GM20000 (cell line): ENCODE measurements at regions not wholly inside any gene's neighbourhood (a gene's known extent, or its start where the extent isn't known, plus 50 kb on each side); places are given as distances from the start of the nearest gene placed in this dataset.

Experiments used
- DNase-seq: peaks from one replicate; pipeline ENCODE4 v3.0.0; 2012; ENCODE audit warnings: low spot score
- TF ChIP-seq, protein P1 (sequence below): IDR thresholded peaks from 2 replicates; pipeline ENCODE4 v1.5.1; 2012; ENCODE audit warnings: mild to moderate bottlenecking, control low read depth; ENCODE audit errors: extremely low read depth, missing control alignments

- TF ChIP-seq, protein P1, sequence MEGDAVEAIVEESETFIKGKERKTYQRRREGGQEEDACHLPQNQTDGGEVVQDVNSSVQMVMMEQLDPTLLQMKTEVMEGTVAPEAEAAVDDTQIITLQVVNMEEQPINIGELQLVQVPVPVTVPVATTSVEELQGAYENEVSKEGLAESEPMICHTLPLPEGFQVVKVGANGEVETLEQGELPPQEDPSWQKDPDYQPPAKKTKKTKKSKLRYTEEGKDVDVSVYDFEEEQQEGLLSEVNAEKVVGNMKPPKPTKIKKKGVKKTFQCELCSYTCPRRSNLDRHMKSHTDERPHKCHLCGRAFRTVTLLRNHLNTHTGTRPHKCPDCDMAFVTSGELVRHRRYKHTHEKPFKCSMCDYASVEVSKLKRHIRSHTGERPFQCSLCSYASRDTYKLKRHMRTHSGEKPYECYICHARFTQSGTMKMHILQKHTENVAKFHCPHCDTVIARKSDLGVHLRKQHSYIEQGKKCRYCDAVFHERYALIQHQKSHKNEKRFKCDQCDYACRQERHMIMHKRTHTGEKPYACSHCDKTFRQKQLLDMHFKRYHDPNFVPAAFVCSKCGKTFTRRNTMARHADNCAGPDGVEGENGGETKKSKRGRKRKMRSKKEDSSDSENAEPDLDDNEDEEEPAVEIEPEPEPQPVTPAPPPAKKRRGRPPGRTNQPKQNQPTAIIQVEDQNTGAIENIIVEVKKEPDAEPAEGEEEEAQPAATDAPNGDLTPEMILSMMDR: no peak
- DNase-seq: no peak
Measured at GRCh38 chr2:167450364-167450763, 562.1 kb downstream of the XIRP2 start.

DNA sequence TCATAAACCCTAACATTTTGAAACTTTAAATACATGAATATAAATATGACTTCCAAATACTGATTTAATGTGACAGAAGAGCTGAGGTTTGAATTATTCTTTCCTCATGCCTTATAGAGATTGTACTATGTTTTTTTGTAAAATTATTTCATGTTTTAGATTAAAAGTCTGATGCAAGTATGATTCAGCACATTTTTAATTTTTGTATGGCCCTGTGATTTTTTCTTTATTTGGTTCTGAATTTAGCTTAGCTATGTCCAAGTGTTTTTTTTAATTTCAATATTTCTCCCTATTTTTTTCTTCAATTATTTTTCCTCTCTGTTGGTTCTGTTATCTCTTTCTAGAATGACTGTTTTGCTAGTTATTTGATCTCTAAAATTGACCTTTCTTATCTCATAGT lies 552.1 kb downstream of the XIRP2 start:
- no peak for DNase-seq
- TF ChIP-seq, protein P1: no peak

DNA sequence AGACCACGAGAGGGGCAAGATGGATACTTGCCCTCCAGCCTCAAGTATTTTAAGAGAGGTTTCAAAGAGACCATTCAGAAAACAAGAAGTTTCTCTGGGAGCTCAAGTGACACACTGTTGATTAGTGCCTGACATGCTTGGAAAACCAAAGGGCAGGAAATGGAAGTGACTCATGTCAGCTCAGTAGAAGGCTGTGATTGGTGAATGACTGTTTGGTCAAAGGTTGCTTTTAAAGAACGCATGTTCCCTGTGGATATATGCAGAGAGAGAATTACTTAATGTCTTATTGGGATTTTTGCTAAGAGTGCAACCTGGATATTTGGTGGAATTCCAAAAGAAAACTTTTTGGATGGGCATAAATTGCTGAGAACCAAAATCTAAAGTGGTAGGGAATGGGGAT lies 549.9 kb downstream of the XIRP2 start:
- TF ChIP-seq, protein P1: no peak

GRCh38 chr2:167431949-167432348 lies 543.7 kb downstream of the XIRP2 start:
- TF ChIP-seq, protein P1: no peak
- DNase-seq: no peak

More for the DNA sequence above, 549.9 kb downstream of the XIRP2 start:
- DNase-seq: no peak

DNA sequence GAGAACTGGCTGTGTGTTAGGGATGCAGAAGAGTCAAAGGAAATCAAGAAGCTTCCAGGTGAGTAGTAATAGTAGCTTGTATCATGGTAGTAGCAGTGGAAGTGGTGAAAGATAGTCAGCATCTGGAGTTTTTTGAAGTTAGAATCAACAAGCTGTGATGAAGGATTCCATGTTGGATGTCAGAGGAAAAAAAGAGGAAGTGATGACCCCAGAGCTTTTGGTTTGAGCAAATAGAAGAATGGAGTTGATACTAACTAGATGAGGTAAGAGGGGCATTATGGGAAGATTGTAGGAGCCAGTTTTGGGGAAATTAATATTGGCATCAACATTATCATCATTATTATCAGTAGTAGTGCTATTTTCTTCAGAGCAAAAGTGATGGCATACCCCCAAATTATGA lies 542.2 kb downstream of the XIRP2 start:
- no peak for DNase-seq
- TF ChIP-seq, protein P1: no peak

DNA sequence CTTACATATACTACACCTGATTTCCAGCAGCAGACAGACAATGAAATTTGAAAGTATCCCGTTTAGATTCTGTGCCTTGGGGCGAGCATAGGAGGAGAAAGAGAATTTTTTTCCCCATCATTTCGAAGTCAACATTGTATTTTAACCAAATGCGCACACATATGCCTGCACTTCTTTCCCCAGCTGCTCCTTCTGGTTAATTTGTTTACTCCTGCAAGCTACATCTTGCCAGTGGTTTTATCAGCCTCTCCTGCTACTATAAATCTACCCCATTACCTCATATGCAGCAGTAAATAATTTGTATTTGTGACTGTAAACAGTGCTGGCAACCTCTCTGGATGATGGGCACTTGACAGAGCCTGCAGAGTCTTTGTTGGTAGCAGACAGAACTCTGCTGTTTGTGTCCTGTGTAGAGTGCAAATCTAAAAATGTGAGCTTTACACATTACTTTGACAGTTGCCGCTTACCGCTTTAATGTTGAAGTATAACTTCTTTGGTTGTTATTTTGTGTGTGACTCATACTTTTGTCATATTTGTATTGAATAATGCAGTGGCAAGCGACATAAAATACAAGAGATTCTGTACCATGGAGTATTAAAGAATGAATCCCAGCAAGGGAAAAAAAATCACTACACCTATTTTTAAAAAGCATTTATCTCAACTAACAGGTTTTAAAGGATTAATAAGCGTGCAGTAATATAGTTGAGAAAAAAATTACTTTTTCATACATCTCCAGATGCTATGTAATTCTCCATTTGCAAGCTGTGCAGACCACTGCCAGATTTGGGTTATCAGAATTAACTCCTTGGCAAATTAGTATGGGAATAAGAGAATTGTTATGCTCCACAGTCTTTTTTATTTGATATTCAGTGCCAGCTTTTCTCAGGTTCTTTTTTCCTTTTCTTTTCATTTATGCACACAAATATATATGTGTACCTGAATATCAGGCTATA lies 536.8 kb downstream of the XIRP2 start:
- no peak for DNase-seq
- TF ChIP-seq, protein P1: no peak

DNA sequence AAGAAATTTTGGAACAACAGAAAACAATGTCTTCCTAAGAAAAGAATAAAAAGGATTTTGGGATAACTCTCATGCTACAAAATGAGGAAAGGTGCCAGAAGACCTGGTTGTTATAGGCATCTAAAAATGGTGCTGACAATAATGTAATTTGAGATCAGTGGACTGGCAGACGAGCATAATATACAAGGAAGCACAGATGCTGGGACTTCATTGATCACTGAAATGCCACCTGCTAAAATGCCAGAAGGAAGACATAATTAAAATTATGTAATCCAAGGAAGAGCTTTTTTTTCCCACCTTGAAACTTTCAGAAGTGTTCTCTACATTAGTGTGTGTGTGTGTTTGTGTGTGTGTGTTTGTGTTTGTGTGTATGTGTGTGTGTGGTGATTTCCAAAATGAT lies 535.9 kb downstream of the XIRP2 start:
- DNase-seq: no peak
- TF ChIP-seq, protein P1: no peak
